ENCODE measurements at regions not wholly inside any gene's neighbourhood (a gene's known extent, or its start where the extent isn't known, plus 50 kb on each side); places are given as distances from the start of the nearest gene placed in this dataset.

- TF ChIP-seq POLR2AphosphoS5 (IDR thresholded peaks at IDR 0.05; ENCODE audit: low read depth) = no peak
- TF ChIP-seq CTCF (conservative IDR thresholded peaks at IDR 0.05; ENCODE audit: low read depth in 2 of 2) = no peak
- no peak for TF ChIP-seq CREB1 (CRISPR knock-in tag; IDR thresholded peaks at IDR 0.05; ENCODE audit: low read depth)
- TF ChIP-seq EZH2phosphoT487 (IDR thresholded peaks at IDR 0.05; ENCODE audit: unreplicated experiment) = no peak
- no peak for TF ChIP-seq EZH2 (IDR thresholded peaks at IDR 0.05; ENCODE audit: low read depth, unreplicated experiment)
- TF ChIP-seq ZNF331 (CRISPR knock-in tag; IDR thresholded peaks at IDR 0.05; ENCODE audit: low read depth) = no peak
- no peak for TF ChIP-seq REST (IDR thresholded peaks at IDR 0.05; ENCODE audit: unreplicated experiment)
- TF ChIP-seq ETS1 (IDR thresholded peaks at IDR 0.05) = no peak
Observed at GRCh38 chr3:144351011-144351410, 379.4 kb downstream of the DIPK2A start.
